ENCODE measurements at regions not wholly inside any gene's neighbourhood (a gene's known extent, or its start where the extent isn't known, plus 50 kb on each side); places are given as distances from the start of the nearest gene placed in this dataset.

GRCh38 chr1:96183485-96183884, 538.1 kb upstream of the PTBP2 start:
- H3K4me1 ChIP-seq (ENCODE audit: control insufficient read depth, extremely low read depth, insufficient read depth, low read length): no peaks in the 10 kb centered on the region
- CTCF ChIA-PET: interaction anchor here (0.6 kb wide), 1 partner anchor 282 kb away, joined by 3 read pairs; no protein-coding TSS in a partner anchor
- no peaks in the 10 kb centered on the region for H3K36me3 ChIP-seq (ENCODE audit: control insufficient read depth in 2 of 2, extremely low read depth in 1 of 2, insufficient read depth in 2 of 2, low read length in 2 of 2)
- dilution Hi-C loops (cut with MboI; ENCODE audit: extremely low pct_ligation_motif_present, low sequenced_read_pairs) (no loop called here), intact Hi-C loops (cut with micrococcal nuclease) (no loop called here)
- H3K79me2 ChIP-seq (ENCODE audit: control insufficient read depth, insufficient read depth, low read length): no peaks in the 10 kb centered on the region
- POLR2A ChIA-PET: no interaction called here
- no peaks in the 10 kb centered on the region for H3K27me3 ChIP-seq (ENCODE audit: control insufficient read depth in 2 of 2, insufficient read depth in 2 of 2, low read length in 2 of 2)
- TF ChIP-seq MYC (IDR thresholded peaks at IDR 0.05; ENCODE audit: low read depth, low read length) (no peak), MAX (IDR thresholded peaks at IDR 0.05; ENCODE audit: insufficient read depth, insufficient read length) (no peak), EZH2 (IDR thresholded peaks at IDR 0.05; ENCODE audit: borderline replicate concordance, low read depth, low read length, severe bottlenecking) (no peak), POLR2AphosphoS5 (IDR thresholded peaks at IDR 0.05; ENCODE audit: insufficient read depth, low read depth, low read length) (no peak), CTCF (IDR thresholded peaks at IDR 0.05; ENCODE audit: extremely low read depth in 1 of 2, insufficient read depth in 1 of 2, low read depth in 1 of 2, low read length in 2 of 2) (no peak), FOS (IDR thresholded peaks at IDR 0.05; ENCODE audit: borderline replicate concordance, insufficient read depth, low read length) (no peak), JUN (IDR thresholded peaks at IDR 0.05; ENCODE audit: borderline replicate concordance, insufficient read depth, insufficient read length, low read depth) (no peak), GATA2 (IDR thresholded peaks at IDR 0.05; ENCODE audit: insufficient read depth, insufficient read length, low read depth, low read length) (no peak), POLR2A (IDR thresholded peaks at IDR 0.05; ENCODE audit: low read depth, low read length) (no peak)
- DNase-seq (ENCODE audit: low read depth, low spot score): no peak
- no peak overlapping the region for H3K9ac ChIP-seq (replicated peaks; ENCODE audit: extremely low read depth, insufficient read depth, low read length)
- no peak overlapping the region for H3K4me3 ChIP-seq (replicated peaks in 1 of 3; ENCODE audit: insufficient read depth in 1 of 3, low read depth in 1 of 3, low read length in 3 of 3)
- no peaks in the 10 kb centered on the region for H3K9me1 ChIP-seq (replicated peaks; ENCODE audit: control insufficient read depth, extremely low read depth, insufficient read depth, low read length)
- H2AFZ ChIP-seq (ENCODE audit: low read depth, low read length): no peak overlapping the region
- no peaks in the 10 kb centered on the region for H3K9me3 ChIP-seq (replicated peaks; ENCODE audit: control insufficient read depth, insufficient read depth, low read length)
- FAIRE-seq: no peak
- H3K27ac ChIP-seq (ENCODE audit: insufficient read depth, low read depth, low read length): no peak overlapping the region
- no peaks in the 10 kb centered on the region for H4K20me1 ChIP-seq (replicated peaks; ENCODE audit: control insufficient read depth, extremely low read depth, insufficient read depth, low read length)
- BruUV-seq (replicated peaks): no TSS peak
- no peak overlapping the region for H3K4me2 ChIP-seq (ENCODE audit: insufficient read depth, low read length)

All from endothelial cell of umbilical vein (primary cell).